HUES64 (cell line): ENCODE measurements at regions not wholly inside any gene's neighbourhood (a gene's known extent, or its start where the extent isn't known, plus 50 kb on each side); places are given as distances from the start of the nearest gene placed in this dataset.

Source experiments
- H3K27ac ChIP-seq: 2 replicates; pipeline ENCODE4 v1.7.0; 2013; ENCODE audit warnings: low read depth, low read length, inconsistent platforms
- H3K27me3 ChIP-seq: 2 replicates; pipeline ENCODE4 v1.6.1; 2013; ENCODE audit warnings: mild to moderate bottlenecking, low read length; ENCODE audit not compliant: insufficient read depth
- H3K36me3 ChIP-seq: 2 replicates; pipeline ENCODE4 v1.6.1; 2013; ENCODE audit warnings: mild to moderate bottlenecking, low read length; ENCODE audit not compliant: insufficient read depth
- H3K4me1 ChIP-seq: 2 replicates; pipeline ENCODE4 v1.6.1; 2013; ENCODE audit warnings: mild to moderate bottlenecking, low read length, moderate library complexity; ENCODE audit not compliant: insufficient read depth
- H3K4me3 ChIP-seq: 2 replicates; pipeline ENCODE4 v1.5.1; 2013; ENCODE audit warnings: mild to moderate bottlenecking, low read length, moderate library complexity
- H3K9ac ChIP-seq: 2 replicates; pipeline ENCODE4 v1.6.1; 2013; ENCODE audit warnings: mild to moderate bottlenecking, low read depth, low read length
- H3K9me3 ChIP-seq: 2 replicates; pipeline ENCODE4 v1.6.1; 2013; ENCODE audit warnings: low read depth, low read length; ENCODE audit not compliant: insufficient read depth
- WGBS: fragments of 150-250, 120-280 bp; methylation state at CpG from one replicate; pipeline ENCODE4 v1.1.7; 2013; ENCODE audit warnings: missing lambda C conversion rate; 5-methylcytosine and 5-hydroxymethylcytosine counted together

- Histone ChIP-seq H3K27ac (peak overlapping the region; percentile 52; the same call in 1 of the 2 replicates), H3K4me1 (no peaks in the 10 kb centered on the region), H3K36me3 (no peaks in the 10 kb centered on the region), H3K9ac (no peak overlapping the region), H3K27me3 (no peaks in the 10 kb centered on the region), H3K4me3 (no peak overlapping the region), H3K9me3 (no peaks in the 10 kb centered on the region)
- WGBS, result 86% methylated on average over 11 of the region's 11 CpGs
Measured at GRCh38 chr15:100781061-100781960, 98.3 kb upstream of the ALDH1A3 start.

GRCh38 chr15:100781961-100782530, 97.6 kb upstream of the ALDH1A3 start:
- Histone ChIP-seq H3K4me1 (no peaks in the 10 kb centered on the region), H3K27me3 (no peaks in the 10 kb centered on the region), H3K36me3 (no peaks in the 10 kb centered on the region), H3K9ac (no peak overlapping the region), H3K9me3 (no peaks in the 10 kb centered on the region), H3K27ac (peak overlapping the region; percentile 52; the same call in 1 of the 2 replicates), H3K4me3 (no peak overlapping the region)
- WGBS, result 84% methylated on average over 7 of the region's 7 CpGs

- Histone ChIP-seq H3K9ac (no peak overlapping the region), H3K9me3 (no peaks in the 10 kb centered on the region), H3K27me3 (no peaks in the 10 kb centered on the region), H3K36me3 (no peaks in the 10 kb centered on the region), H3K27ac (no peak overlapping the region), H3K4me1 (no peaks in the 10 kb centered on the region), H3K4me3 (no peak overlapping the region)
- WGBS, result 91% methylated on average over 7 of the region's 7 CpGs
Measured at GRCh38 chr15:100783291-100783690, 96.3 kb upstream of the ALDH1A3 start.

DNA sequence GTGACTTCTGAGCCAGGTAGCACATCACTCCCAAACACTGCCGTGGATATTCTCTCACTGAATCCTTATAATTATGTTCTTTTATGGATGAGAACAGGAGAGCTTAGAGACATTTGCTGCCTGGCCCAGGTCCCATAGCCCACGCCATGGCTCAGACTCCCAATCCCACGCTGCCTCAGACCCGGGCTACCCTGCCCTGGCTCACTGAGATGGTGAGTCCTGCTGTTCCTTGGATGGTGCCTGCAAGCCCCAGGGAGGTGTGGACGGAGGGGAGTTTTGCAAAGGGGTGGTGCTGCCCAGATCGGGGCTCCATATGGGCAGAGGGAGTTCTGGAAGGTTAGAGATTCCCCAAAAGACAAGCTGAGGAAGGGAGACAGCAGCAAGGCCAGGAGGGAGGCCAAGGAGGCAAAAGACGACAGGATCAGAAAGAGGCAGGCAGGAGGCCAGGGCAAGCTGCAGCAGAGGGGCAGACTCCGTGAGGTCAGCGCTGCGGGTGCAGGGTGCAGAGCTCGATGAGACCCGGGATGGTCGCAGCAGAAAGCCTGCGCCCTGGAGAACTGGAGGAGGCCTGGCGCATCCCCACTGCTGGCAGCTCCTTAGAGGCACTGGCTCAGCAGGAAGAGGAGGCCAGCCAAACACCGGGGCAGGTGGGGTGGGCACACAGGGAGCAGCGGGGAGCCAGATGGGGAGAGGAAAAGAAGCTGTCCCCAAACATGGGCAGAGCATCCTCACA, 95.7 kb upstream of the ALDH1A3 start:
- no peaks in the 10 kb centered on the region for H3K9me3 ChIP-seq
- 94% methylated on average over 17 of the region's 17 CpGs for WGBS

GRCh38 chr15:100784493-100785180, 95.0 kb upstream of the ALDH1A3 start:
- H3K36me3 ChIP-seq, result no peaks in the 10 kb centered on the region
- no peak overlapping the region for H3K9ac ChIP-seq
- H3K27ac ChIP-seq, result no peak overlapping the region
- no peaks in the 10 kb centered on the region for H3K4me1 ChIP-seq
- WGBS, result 94% methylated on average over 8 of the region's 10 CpGs
- no peak overlapping the region for H3K4me3 ChIP-seq
- no peaks in the 10 kb centered on the region for H3K9me3 ChIP-seq
- H3K27me3 ChIP-seq, result no peaks in the 10 kb centered on the region

More for the DNA sequence above, 95.7 kb upstream of the ALDH1A3 start:
- Histone ChIP-seq H3K4me1 (no peaks in the 10 kb centered on the region), H3K27ac (no peak overlapping the region), H3K9ac (no peak overlapping the region), H3K36me3 (no peaks in the 10 kb centered on the region), H3K27me3 (no peaks in the 10 kb centered on the region), H3K4me3 (no peak overlapping the region)

- Histone ChIP-seq H3K27ac (no peak overlapping the region), H3K9ac (no peak overlapping the region), H3K36me3 (no peaks in the 10 kb centered on the region), H3K27me3 (no peaks in the 10 kb centered on the region), H3K9me3 (no peaks in the 10 kb centered on the region), H3K4me1 (no peaks in the 10 kb centered on the region), H3K4me3 (no peak overlapping the region)
- 94% methylated on average over 10 of the region's 10 CpGs for WGBS
Measured at GRCh38 chr15:100785181-100786138, 94.2 kb upstream of the ALDH1A3 start.

DNA sequence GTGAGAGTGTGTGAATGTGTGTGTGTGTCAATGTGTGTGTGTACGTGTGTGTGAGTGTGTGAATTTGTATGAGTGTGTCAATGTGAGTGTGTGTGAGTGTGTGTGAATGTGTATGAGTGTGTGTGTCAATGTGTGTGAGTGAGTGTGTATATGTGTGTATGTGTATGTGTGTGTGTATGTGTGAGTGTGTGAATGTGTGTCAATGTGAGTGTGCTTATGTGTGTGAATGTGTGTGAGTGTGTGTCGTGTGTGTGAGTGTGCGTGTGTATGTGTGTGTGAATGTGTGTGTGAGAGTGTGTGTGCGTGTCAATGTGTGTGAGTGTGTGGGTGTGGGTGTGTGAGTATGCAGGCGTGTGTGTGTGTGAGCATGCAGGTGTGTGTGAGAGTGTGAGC, 93.5 kb upstream of the ALDH1A3 start:
- Histone ChIP-seq H3K9ac (no peak overlapping the region), H3K36me3 (no peaks in the 10 kb centered on the region), H3K27ac (no peak overlapping the region), H3K9me3 (no peaks in the 10 kb centered on the region), H3K27me3 (no peaks in the 10 kb centered on the region), H3K4me1 (no peaks in the 10 kb centered on the region), H3K4me3 (no peak overlapping the region)
- WGBS, result 96% methylated on average over 5 of the region's 5 CpGs

DNA sequence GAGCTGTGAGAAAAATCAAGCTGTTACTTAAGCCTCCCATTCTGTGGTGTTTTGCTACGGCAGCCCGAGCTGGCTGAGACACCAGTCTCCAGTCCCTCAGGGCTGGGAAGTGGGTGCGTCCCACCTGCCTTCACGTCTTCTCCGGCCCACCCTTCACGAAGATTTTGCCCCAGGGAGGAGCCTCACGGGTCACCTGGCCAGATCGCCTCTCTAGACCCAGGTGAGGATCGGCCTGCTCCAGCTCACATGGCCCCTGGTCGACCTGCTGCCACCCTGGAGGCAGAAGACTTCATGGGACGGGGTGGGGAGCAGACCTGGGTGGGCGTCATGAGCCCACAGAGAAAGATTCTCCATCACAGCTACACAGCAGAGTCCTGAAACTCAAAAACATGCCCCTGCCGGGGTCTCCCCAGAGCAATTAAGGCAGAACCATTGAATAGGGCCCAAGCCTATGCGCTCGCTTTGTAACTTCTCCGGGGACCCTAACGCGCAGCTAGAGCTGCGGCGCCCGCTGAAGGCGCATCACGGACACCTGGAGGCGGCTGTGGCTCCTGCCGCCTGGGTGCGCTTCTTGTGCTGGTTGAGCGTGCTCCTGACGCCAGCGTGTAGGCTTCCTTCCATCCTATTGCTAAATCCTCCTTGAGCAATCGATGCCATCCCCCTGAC, 92.6 kb upstream of the ALDH1A3 start:
- no peak overlapping the region for H3K9ac ChIP-seq

DNA sequence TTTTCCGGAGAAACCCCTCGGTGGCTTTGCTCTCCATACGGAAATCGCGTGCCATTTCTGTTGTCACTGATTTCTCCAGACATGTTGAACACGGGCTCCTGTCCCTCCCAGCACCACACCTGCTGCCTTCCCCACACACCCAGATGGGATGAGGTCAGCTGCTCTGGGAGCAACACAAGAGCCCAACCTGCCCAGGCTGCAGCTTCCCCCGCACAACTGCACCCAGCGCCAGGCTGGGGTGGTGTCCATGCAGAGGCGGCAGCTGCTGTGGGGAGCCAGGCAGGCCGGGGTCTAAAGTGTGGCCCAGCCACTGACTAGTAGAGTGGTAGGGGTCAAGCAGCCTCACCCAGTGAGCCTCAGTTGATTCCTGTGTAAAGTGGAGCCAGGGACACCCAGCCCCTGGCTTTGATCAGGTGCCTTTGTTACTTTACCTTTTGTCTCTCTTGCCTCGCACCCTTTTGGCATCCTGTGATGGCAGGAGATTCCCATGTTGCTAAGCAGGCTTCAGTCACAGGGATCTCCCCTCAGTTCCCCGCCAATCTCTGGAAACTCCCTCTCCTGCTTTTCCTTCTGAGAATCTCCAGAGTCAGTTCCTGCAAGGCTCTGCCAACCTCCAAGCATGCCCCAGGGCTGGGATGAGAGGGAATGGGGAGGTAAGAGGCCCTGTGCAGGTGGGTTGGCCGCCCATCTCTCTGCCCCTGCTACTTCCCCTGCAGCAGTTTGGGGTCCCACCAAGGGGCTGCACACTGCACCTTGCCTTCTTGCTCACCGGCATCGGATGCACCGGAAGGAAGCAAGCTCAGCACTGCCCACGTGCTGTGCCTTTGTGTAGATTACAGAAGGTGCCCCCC, 91.8 kb upstream of the ALDH1A3 start:
- Histone ChIP-seq H3K36me3 (no peaks in the 10 kb centered on the region), H3K9me3 (no peaks in the 10 kb centered on the region), H3K4me3 (no peak overlapping the region), H3K27ac (no peak overlapping the region), H3K4me1 (no peaks in the 10 kb centered on the region), H3K9ac (no peak overlapping the region), H3K27me3 (no peaks in the 10 kb centered on the region)
- WGBS, result 87% methylated on average over 17 of the region's 17 CpGs

More for the DNA sequence above, 92.6 kb upstream of the ALDH1A3 start:
- WGBS, result 94% methylated on average over 30 of the region's 30 CpGs
- Histone ChIP-seq H3K27ac (no peak overlapping the region), H3K9me3 (no peaks in the 10 kb centered on the region), H3K36me3 (no peaks in the 10 kb centered on the region), H3K4me1 (no peaks in the 10 kb centered on the region), H3K27me3 (no peaks in the 10 kb centered on the region), H3K4me3 (no peak overlapping the region)
